CD14-positive monocyte (primary cell): ENCODE measurements at regions not wholly inside any gene's neighbourhood (a gene's known extent, or its start where the extent isn't known, plus 50 kb on each side); places are given as distances from the start of the nearest gene placed in this dataset.

Experiments
- DNase-seq, 3 donors: peaks; one replicate each; pipeline ENCODE4 v3.0.0-alpha.2; 2011 to 2022
- H2AFZ ChIP-seq: 2 replicates; pipeline ENCODE4 v1.6.0; 2012; ENCODE audit warnings: mild to moderate bottlenecking, low read depth, low read length, inconsistent platforms; ENCODE audit not compliant: insufficient read depth, poor library complexity, severe bottlenecking
- H3K27ac ChIP-seq, 2 donors: 1 replicate in 1 of 2; 2 replicates in 1 of 2; pipeline ENCODE4 v1.5.1; 2012 to 2013; ENCODE audit warnings: low read length in 2 of 2, control low read depth in 1 of 2, inconsistent platforms in 1 of 2, low read depth in 1 of 2, mild to moderate bottlenecking in 1 of 2
- H3K27me3 ChIP-seq, 2 donors: one replicate each; pipeline versions ENCODE4 v1.6.0 to v1.6.1; 2011 to 2013; ENCODE audit warnings: low read length in 2 of 2; ENCODE audit not compliant: control insufficient read depth in 2 of 2, insufficient read depth in 2 of 2
- H3K36me3 ChIP-seq, 2 donors: replicated peaks in 1 of 2; 1 replicate in 1 of 2; 2 replicates in 1 of 2; pipeline versions ENCODE4 v1.5.1 to v1.6.1; 2012 to 2013; ENCODE audit warnings: low read length in 2 of 2, control low read depth in 1 of 2, inconsistent platforms in 1 of 2, mild to moderate bottlenecking in 1 of 2; ENCODE audit not compliant: insufficient read depth in 2 of 2, control insufficient read depth in 1 of 2
- H3K4me1 ChIP-seq, 2 donors: 1 replicate in 1 of 2; 2 replicates in 1 of 2; pipeline versions ENCODE4 v1.5.1 to v1.6.1; 2012 to 2013; ENCODE audit warnings: low read length in 2 of 2, control low read depth in 1 of 2, inconsistent platforms in 1 of 2, mild to moderate bottlenecking in 1 of 2, moderate library complexity in 1 of 2; ENCODE audit not compliant: insufficient read depth in 2 of 2, control insufficient read depth in 1 of 2
- H3K4me2 ChIP-seq: replicated peaks from 2 replicates; pipeline ENCODE3; 2012; ENCODE audit warnings: low read length, moderate library complexity, mild to moderate bottlenecking; ENCODE audit not compliant: poor library complexity, severe bottlenecking; ENCODE audit errors: extremely low read depth
- H3K4me3 ChIP-seq, 3 experiments: fragments of 200-600 bp in 1 of 3; sonication (generic) in 1 of 3; replicated peaks in 1 of 3; 1 replicate in 2 of 3; 2 replicates in 1 of 3; pipeline ENCODE4 v1.5.1; 2011 to 2013; ENCODE audit warnings: low read length in 3 of 3, mild to moderate bottlenecking in 3 of 3, control low read depth in 2 of 3, low read depth in 2 of 3, inconsistent platforms in 1 of 3, moderate library complexity in 1 of 3
- H3K79me2 ChIP-seq: 2 replicates; pipeline ENCODE4 v1.6.0; 2012; ENCODE audit warnings: mild to moderate bottlenecking, control low read depth, inconsistent platforms, low read length, moderate library complexity; ENCODE audit not compliant: insufficient read depth
- H3K9ac ChIP-seq: 2 replicates; pipeline ENCODE4 v1.6.0; 2017; ENCODE audit warnings: low read length, mild to moderate bottlenecking; ENCODE audit not compliant: insufficient read depth, poor library complexity, severe bottlenecking
- H3K9me3 ChIP-seq, 2 donors: replicated peaks in 1 of 2; 1 replicate in 1 of 2; 2 replicates in 1 of 2; pipeline versions ENCODE4 v1.5.1 to v1.6.1; 2012 to 2013; ENCODE audit warnings: low read length in 2 of 2, control low read depth in 1 of 2; ENCODE audit not compliant: control insufficient read depth in 1 of 2, insufficient read depth in 1 of 2
- H4K20me1 ChIP-seq: 2 replicates; pipeline ENCODE4 v1.6.0; 2012; ENCODE audit warnings: mild to moderate bottlenecking, low read length, control low read depth, moderate library complexity; ENCODE audit not compliant: insufficient read depth
- H3K27ac Mint-ChIP-seq, 7 donors: one replicate each; pipeline ENCODE4 v1.8.0; 2020; ENCODE audit warnings: mild to moderate bottlenecking in 7 of 7, mixed read lengths in 7 of 7, moderate library complexity in 6 of 7, inconsistent platforms in 2 of 7
- H3K27me3 Mint-ChIP-seq, 3 donors: one replicate each; pipeline ENCODE4 v1.8.0; 2021 to 2022; ENCODE audit warnings: low read depth in 3 of 3, mild to moderate bottlenecking in 3 of 3, mixed read lengths in 3 of 3, moderate library complexity in 3 of 3, inconsistent platforms in 1 of 3
- H3K36me3 Mint-ChIP-seq, 2 donors: one replicate each; pipeline ENCODE4 v1.8.0; 2020; ENCODE audit warnings: mixed read lengths in 2 of 2, inconsistent platforms in 1 of 2, mild to moderate bottlenecking in 1 of 2
- H3K4me1 Mint-ChIP-seq: one replicate; pipeline ENCODE4 v1.8.0; 2020; ENCODE audit warnings: mild to moderate bottlenecking, mixed read lengths
- H3K4me3 Mint-ChIP-seq, 2 donors: one replicate each; pipeline ENCODE4 v1.8.0; 2020; ENCODE audit warnings: mild to moderate bottlenecking in 2 of 2, mixed read lengths in 2 of 2, moderate library complexity in 1 of 2
- H3K9me3 Mint-ChIP-seq, 7 donors: one replicate each; pipeline ENCODE4 v1.8.0; 2020 to 2022; ENCODE audit warnings: mixed read lengths in 7 of 7, mild to moderate bottlenecking in 6 of 7, moderate library complexity in 6 of 7, inconsistent platforms in 2 of 7
- CTCF ChIP-seq: fragments of 200-600 bp; IDR thresholded peaks from one replicate; pipeline ENCODE4 v1.8.0; 2022; ENCODE audit warnings: antibody characterized with exemption, mild to moderate bottlenecking
- WGBS: methylation state at CpG from one replicate; pipeline ENCODE4 v1.1.5; 2013; ENCODE audit warnings: missing lambda C conversion rate; ENCODE audit not compliant: insufficient coverage; 5-methylcytosine and 5-hydroxymethylcytosine counted together
- intact Hi-C, 2 donors: fragments of 100-400 bp; cut with micrococcal nuclease; formaldehyde crosslinking; loops; one replicate each; pipeline versions ENCODE4 v1.15.0 to v1.15.1; 2023

- no peak overlapping the region for H3K4me3 ChIP-seq
- no peak overlapping the region for H3K27ac ChIP-seq
- H3K9me3 Mint-ChIP-seq: no peaks in the 10 kb centered on the region
- WGBS: 100% methylated on average over 1 of the region's 3 CpGs
- H3K4me1 Mint-ChIP-seq: peaks cover 28% of the 10 kb centered on the region
- no peaks in the 10 kb centered on the region for H4K20me1 ChIP-seq
- H3K27me3 ChIP-seq: no peaks in the 10 kb centered on the region
- H3K36me3 Mint-ChIP-seq: peaks cover 2 to 3% of the 10 kb centered on the region in 2 donors
- no peaks in the 10 kb centered on the region for H3K9me3 ChIP-seq
- H3K27ac Mint-ChIP-seq: no peak overlapping the region
- no peak for TF ChIP-seq CTCF
- peaks cover 32 to 38% of the 10 kb centered on the region in 2 donors for H3K4me1 ChIP-seq
- H3K9ac ChIP-seq: no peak overlapping the region
- H2AFZ ChIP-seq: no peak overlapping the region
- DNase-seq: no peak
- H3K79me2 ChIP-seq: peaks cover 59% of the 10 kb centered on the region
- intact Hi-C loops: no loop called here
- no peaks in the 10 kb centered on the region for H3K27me3 Mint-ChIP-seq
- no peaks in the 10 kb centered on the region for H3K36me3 ChIP-seq
- H3K4me2 ChIP-seq: no peak overlapping the region
- peak overlapping the region in 1 of 2 donors; percentile 43 for H3K4me3 Mint-ChIP-seq
These were observed 94.4 kb upstream of the SERTAD2 start for GRCh38 chr2:64748147-64748546.

- peak overlapping the region; percentile 93 for H3K4me2 ChIP-seq
- no peaks in the 10 kb centered on the region for H3K9me3 ChIP-seq
- no peaks in the 10 kb centered on the region for H3K27me3 ChIP-seq
- DNase-seq: no peak
- H3K4me3 Mint-ChIP-seq: peak overlapping the region in 1 of 2 donors; percentile 43
- H3K9me3 Mint-ChIP-seq: no peaks in the 10 kb centered on the region
- peak overlapping the region in 5 of 7 donors; percentile 20 to 79 (median 59) for H3K27ac Mint-ChIP-seq
- no peaks in the 10 kb centered on the region for H3K27me3 Mint-ChIP-seq
- H3K36me3 ChIP-seq: no peaks in the 10 kb centered on the region
- intact Hi-C loops: no loop called here
- H2AFZ ChIP-seq: no peak overlapping the region
- H3K4me1 Mint-ChIP-seq: peaks cover 28% of the 10 kb centered on the region
- peaks cover 34 to 38% of the 10 kb centered on the region in 2 donors for H3K4me1 ChIP-seq
- no peak overlapping the region for H3K9ac ChIP-seq
- no CpG with 5 or more reads among the region's 2 CpGs for WGBS
- H3K4me3 ChIP-seq: peak overlapping the region in 1 of 3 experiments; percentile 98
- H3K79me2 ChIP-seq: peaks cover 55% of the 10 kb centered on the region
- peak overlapping the region in 1 of 2 donors; percentile 14 for H3K27ac ChIP-seq
- no peaks in the 10 kb centered on the region for H4K20me1 ChIP-seq
- TF ChIP-seq CTCF: no peak
- H3K36me3 Mint-ChIP-seq: peaks cover 2 to 3% of the 10 kb centered on the region in 2 donors
These were observed 94.8 kb upstream of the SERTAD2 start for GRCh38 chr2:64748561-64748960.
